Coronary artery (tissue), 2 donors: ENCODE measurements at regions not wholly inside any gene's neighbourhood (a gene's known extent, or its start where the extent isn't known, plus 50 kb on each side); places are given as distances from the start of the nearest gene placed in this dataset.

ENCODE experiments used
- DNase-seq: peaks from one replicate; pipeline ENCODE4 v3.0.0-alpha.2; 2017; ENCODE audit warnings: low spot score
- H3K27ac ChIP-seq, 2 donors: fragments of 200-600 bp; sonication (generic); one replicate each; pipeline ENCODE4 v1.5.1; 2016 to 2019
- H3K4me3 ChIP-seq: fragments of 200-600 bp; sonication (generic); 2 replicates; pipeline ENCODE4 v1.5.1; 2016; ENCODE audit warnings: mild to moderate bottlenecking, moderate library complexity
- CTCF ChIP-seq: fragments of 200-600 bp; sonication (generic); IDR thresholded peaks from one replicate; pipeline ENCODE4 v1.5.1; 2019; ENCODE audit warnings: antibody characterized with exemption

DNA sequence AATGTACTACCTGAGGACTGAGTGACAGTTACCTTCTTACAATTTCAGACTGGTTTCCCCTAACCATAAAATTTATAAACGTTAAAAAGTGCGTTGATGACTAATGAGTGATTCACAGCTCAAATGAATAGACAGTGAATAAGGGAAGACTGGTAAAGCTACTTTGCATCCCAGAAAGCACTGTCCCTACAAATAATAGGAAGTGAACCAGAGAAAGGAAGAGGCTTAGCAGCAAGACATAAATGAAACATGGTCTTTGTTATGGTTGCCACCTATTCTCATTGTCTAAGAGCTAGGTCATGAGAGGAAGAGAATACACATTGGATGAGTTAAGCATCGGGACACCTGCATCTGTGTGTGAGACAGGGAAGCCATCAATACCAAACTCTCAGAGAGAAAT lies 849.2 kb downstream of the TAF11L14 start:
- no peak for DNase-seq
- no peak for TF ChIP-seq CTCF
- H3K4me3 ChIP-seq, result no peak overlapping the region
- H3K27ac ChIP-seq, result no peak overlapping the region

- no peak for TF ChIP-seq CTCF
- H3K4me3 ChIP-seq, result no peak overlapping the region
These were observed 853.7 kb downstream of the TAF11L14 start for GRCh38 chr5:18487928-18488480.

GRCh38 chr5:18489703-18490102 lies 855.4 kb downstream of the TAF11L14 start:
- DNase-seq, result no peak
- TF ChIP-seq CTCF, result no peak
- Histone ChIP-seq H3K4me3 (no peak overlapping the region), H3K27ac (no peak overlapping the region)

More at GRCh38 chr5:18487928-18488480, 853.7 kb downstream of the TAF11L14 start:
- DNase-seq, result no peak
- no peak overlapping the region for H3K27ac ChIP-seq

DNA sequence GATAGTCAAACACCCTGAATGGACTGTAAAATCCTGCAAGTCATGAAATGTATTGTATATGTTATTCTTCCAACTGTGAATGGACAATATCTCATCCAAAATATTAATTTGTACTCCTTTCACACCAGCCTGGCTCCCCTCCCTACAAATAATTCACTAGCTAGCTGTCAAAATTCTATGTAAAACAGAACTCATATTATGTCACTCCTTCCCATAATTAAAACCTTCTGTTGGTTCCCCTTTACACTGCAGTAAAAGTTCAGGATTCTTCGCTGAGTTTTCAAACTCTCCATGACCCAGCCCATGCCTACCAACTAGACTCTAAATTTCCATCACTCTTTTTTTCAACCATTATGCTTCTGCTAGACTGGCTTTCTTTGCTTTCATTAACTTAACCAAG lies 857.1 kb downstream of the TAF11L14 start:
- DNase-seq, result no peak
- H3K4me3 ChIP-seq, result no peak overlapping the region
- no peak overlapping the region for H3K27ac ChIP-seq
- no peak for TF ChIP-seq CTCF

- no peak for DNase-seq
- no peak overlapping the region for H3K27ac ChIP-seq
- no peak overlapping the region for H3K4me3 ChIP-seq
- TF ChIP-seq CTCF, result no peak
These were observed 860.9 kb downstream of the TAF11L14 start for GRCh38 chr5:18495157-18495556.

GRCh38 chr5:18496041-18496440 lies 861.8 kb downstream of the TAF11L14 start:
- Histone ChIP-seq H3K4me3 (no peak overlapping the region), H3K27ac (no peak overlapping the region)
- TF ChIP-seq CTCF, result no peak
- DNase-seq, result no peak

- DNase-seq, result no peak
- Histone ChIP-seq H3K4me3 (no peak overlapping the region), H3K27ac (no peak overlapping the region)
- TF ChIP-seq CTCF, result no peak
These were observed 862.8 kb downstream of the TAF11L14 start for GRCh38 chr5:18497089-18497488.
